CD14-positive monocyte (primary cell): ENCODE measurements at regions not wholly inside any gene's neighbourhood (a gene's known extent, or its start where the extent isn't known, plus 50 kb on each side); places are given as distances from the start of the nearest gene placed in this dataset.
A peak's percentile ranks its signal among the peaks of the same experiment; 100 is the strongest.

Experiments used
- DNase-seq, 3 donors: peaks; one replicate each; pipeline ENCODE4 v3.0.0-alpha.2; 2011 to 2022
- H2AFZ ChIP-seq: 2 replicates; pipeline ENCODE4 v1.6.0; 2012; ENCODE audit warnings: mild to moderate bottlenecking, low read depth, low read length, inconsistent platforms; ENCODE audit not compliant: insufficient read depth, poor library complexity, severe bottlenecking
- H3K27ac ChIP-seq, 2 donors: 1 replicate in 1 of 2; 2 replicates in 1 of 2; pipeline ENCODE4 v1.5.1; 2012 to 2013; ENCODE audit warnings: low read length in 2 of 2, control low read depth in 1 of 2, inconsistent platforms in 1 of 2, low read depth in 1 of 2, mild to moderate bottlenecking in 1 of 2
- H3K27me3 ChIP-seq, 2 donors: one replicate each; pipeline versions ENCODE4 v1.6.0 to v1.6.1; 2011 to 2013; ENCODE audit warnings: low read length in 2 of 2; ENCODE audit not compliant: control insufficient read depth in 2 of 2, insufficient read depth in 2 of 2
- H3K36me3 ChIP-seq, 2 donors: replicated peaks in 1 of 2; 1 replicate in 1 of 2; 2 replicates in 1 of 2; pipeline versions ENCODE4 v1.5.1 to v1.6.1; 2012 to 2013; ENCODE audit warnings: low read length in 2 of 2, control low read depth in 1 of 2, inconsistent platforms in 1 of 2, mild to moderate bottlenecking in 1 of 2; ENCODE audit not compliant: insufficient read depth in 2 of 2, control insufficient read depth in 1 of 2
- H3K4me1 ChIP-seq, 2 donors: 1 replicate in 1 of 2; 2 replicates in 1 of 2; pipeline versions ENCODE4 v1.5.1 to v1.6.1; 2012 to 2013; ENCODE audit warnings: low read length in 2 of 2, control low read depth in 1 of 2, inconsistent platforms in 1 of 2, mild to moderate bottlenecking in 1 of 2, moderate library complexity in 1 of 2; ENCODE audit not compliant: insufficient read depth in 2 of 2, control insufficient read depth in 1 of 2
- H3K4me2 ChIP-seq: replicated peaks from 2 replicates; pipeline ENCODE3; 2012; ENCODE audit warnings: low read length, moderate library complexity, mild to moderate bottlenecking; ENCODE audit not compliant: poor library complexity, severe bottlenecking; ENCODE audit errors: extremely low read depth
- H3K4me3 ChIP-seq, 3 experiments: fragments of 200-600 bp in 1 of 3; sonication (generic) in 1 of 3; replicated peaks in 1 of 3; 1 replicate in 2 of 3; 2 replicates in 1 of 3; pipeline ENCODE4 v1.5.1; 2011 to 2013; ENCODE audit warnings: low read length in 3 of 3, mild to moderate bottlenecking in 3 of 3, control low read depth in 2 of 3, low read depth in 2 of 3, inconsistent platforms in 1 of 3, moderate library complexity in 1 of 3
- H3K79me2 ChIP-seq: 2 replicates; pipeline ENCODE4 v1.6.0; 2012; ENCODE audit warnings: mild to moderate bottlenecking, control low read depth, inconsistent platforms, low read length, moderate library complexity; ENCODE audit not compliant: insufficient read depth
- H3K9ac ChIP-seq: 2 replicates; pipeline ENCODE4 v1.6.0; 2017; ENCODE audit warnings: low read length, mild to moderate bottlenecking; ENCODE audit not compliant: insufficient read depth, poor library complexity, severe bottlenecking
- H3K9me3 ChIP-seq, 2 donors: replicated peaks in 1 of 2; 1 replicate in 1 of 2; 2 replicates in 1 of 2; pipeline versions ENCODE4 v1.5.1 to v1.6.1; 2012 to 2013; ENCODE audit warnings: low read length in 2 of 2, control low read depth in 1 of 2; ENCODE audit not compliant: control insufficient read depth in 1 of 2, insufficient read depth in 1 of 2
- H4K20me1 ChIP-seq: 2 replicates; pipeline ENCODE4 v1.6.0; 2012; ENCODE audit warnings: mild to moderate bottlenecking, low read length, control low read depth, moderate library complexity; ENCODE audit not compliant: insufficient read depth
- H3K27ac Mint-ChIP-seq, 7 donors: one replicate each; pipeline ENCODE4 v1.8.0; 2020; ENCODE audit warnings: mild to moderate bottlenecking in 7 of 7, mixed read lengths in 7 of 7, moderate library complexity in 6 of 7, inconsistent platforms in 2 of 7
- H3K27me3 Mint-ChIP-seq, 3 donors: one replicate each; pipeline ENCODE4 v1.8.0; 2021 to 2022; ENCODE audit warnings: low read depth in 3 of 3, mild to moderate bottlenecking in 3 of 3, mixed read lengths in 3 of 3, moderate library complexity in 3 of 3, inconsistent platforms in 1 of 3
- H3K36me3 Mint-ChIP-seq, 2 donors: one replicate each; pipeline ENCODE4 v1.8.0; 2020; ENCODE audit warnings: mixed read lengths in 2 of 2, inconsistent platforms in 1 of 2, mild to moderate bottlenecking in 1 of 2
- H3K4me1 Mint-ChIP-seq: one replicate; pipeline ENCODE4 v1.8.0; 2020; ENCODE audit warnings: mild to moderate bottlenecking, mixed read lengths
- H3K4me3 Mint-ChIP-seq, 2 donors: one replicate each; pipeline ENCODE4 v1.8.0; 2020; ENCODE audit warnings: mild to moderate bottlenecking in 2 of 2, mixed read lengths in 2 of 2, moderate library complexity in 1 of 2
- H3K9me3 Mint-ChIP-seq, 7 donors: one replicate each; pipeline ENCODE4 v1.8.0; 2020 to 2022; ENCODE audit warnings: mixed read lengths in 7 of 7, mild to moderate bottlenecking in 6 of 7, moderate library complexity in 6 of 7, inconsistent platforms in 2 of 7
- WGBS: methylation state at CpG from one replicate; pipeline ENCODE4 v1.1.5; 2013; ENCODE audit warnings: missing lambda C conversion rate; ENCODE audit not compliant: insufficient coverage; 5-methylcytosine and 5-hydroxymethylcytosine counted together
- intact Hi-C, 2 donors: fragments of 100-400 bp; cut with micrococcal nuclease; formaldehyde crosslinking; loops; one replicate each; pipeline versions ENCODE4 v1.15.0 to v1.15.1; 2023
- TF ChIP-seq, protein P1 (sequence below): fragments of 200-600 bp; IDR thresholded peaks from one replicate; pipeline ENCODE4 v1.8.0; 2022; ENCODE audit warnings: antibody characterized with exemption, mild to moderate bottlenecking

DNA sequence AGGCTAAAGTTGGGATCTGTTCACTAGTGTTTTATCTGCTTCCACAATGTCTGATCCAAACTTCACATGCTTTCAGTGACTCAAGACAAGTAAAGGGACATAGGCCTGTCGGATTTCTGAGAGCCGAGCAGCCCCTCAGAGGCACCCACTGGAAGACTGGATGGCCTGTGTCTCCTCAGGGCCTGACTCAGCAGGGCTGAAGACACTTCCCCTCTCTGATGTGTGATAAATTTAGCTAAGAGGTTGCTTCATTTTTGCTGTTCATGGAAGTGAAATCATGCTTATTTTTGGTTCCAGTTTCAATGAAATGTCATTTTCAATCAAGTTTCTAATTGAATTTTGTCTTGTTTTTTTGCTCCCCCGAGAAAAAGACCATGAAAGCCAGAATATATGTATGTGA lies 93.7 kb downstream of the MXRA5 start:
- peak overlapping the region; percentile 48 for H3K4me2 ChIP-seq
- peak overlapping the region; percentile 16 for H3K9ac ChIP-seq
- DNase-seq = peak; percentile 39 to 53 (median 41)
- peaks cover 0 to 3% of the 10 kb centered on the region in 2 donors for H3K9me3 ChIP-seq
- H3K27me3 Mint-ChIP-seq = peaks cover 1 to 13% (median 1%) of the 10 kb centered on the region in 3 donors
- H3K9me3 Mint-ChIP-seq = peaks cover 1 to 17% (median 9%) of the 10 kb centered on the region in 7 donors
- H3K27ac Mint-ChIP-seq = peak overlapping the region; percentile 41 to 79 (median 72)
- H3K4me3 ChIP-seq = peak overlapping the region in 1 of 3 experiments; percentile 47
- intact Hi-C loops = no loop called here
- H3K79me2 ChIP-seq = no peaks in the 10 kb centered on the region
- H3K36me3 Mint-ChIP-seq = no peaks in the 10 kb centered on the region
- H3K4me1 Mint-ChIP-seq = peaks cover 17% of the 10 kb centered on the region
- peaks cover 12 to 15% of the 10 kb centered on the region in 2 donors for H3K4me1 ChIP-seq
- no peaks in the 10 kb centered on the region for H4K20me1 ChIP-seq
- H2AFZ ChIP-seq = no peak overlapping the region
- H3K4me3 Mint-ChIP-seq = peak overlapping the region; percentile 20 to 44
- WGBS = no CpG with 5 or more reads among the region's 3 CpGs
- no peaks in the 10 kb centered on the region for H3K36me3 ChIP-seq
- peak overlapping the region in 1 of 2 donors; percentile 68 for H3K27ac ChIP-seq
- TF ChIP-seq, protein P1, sequence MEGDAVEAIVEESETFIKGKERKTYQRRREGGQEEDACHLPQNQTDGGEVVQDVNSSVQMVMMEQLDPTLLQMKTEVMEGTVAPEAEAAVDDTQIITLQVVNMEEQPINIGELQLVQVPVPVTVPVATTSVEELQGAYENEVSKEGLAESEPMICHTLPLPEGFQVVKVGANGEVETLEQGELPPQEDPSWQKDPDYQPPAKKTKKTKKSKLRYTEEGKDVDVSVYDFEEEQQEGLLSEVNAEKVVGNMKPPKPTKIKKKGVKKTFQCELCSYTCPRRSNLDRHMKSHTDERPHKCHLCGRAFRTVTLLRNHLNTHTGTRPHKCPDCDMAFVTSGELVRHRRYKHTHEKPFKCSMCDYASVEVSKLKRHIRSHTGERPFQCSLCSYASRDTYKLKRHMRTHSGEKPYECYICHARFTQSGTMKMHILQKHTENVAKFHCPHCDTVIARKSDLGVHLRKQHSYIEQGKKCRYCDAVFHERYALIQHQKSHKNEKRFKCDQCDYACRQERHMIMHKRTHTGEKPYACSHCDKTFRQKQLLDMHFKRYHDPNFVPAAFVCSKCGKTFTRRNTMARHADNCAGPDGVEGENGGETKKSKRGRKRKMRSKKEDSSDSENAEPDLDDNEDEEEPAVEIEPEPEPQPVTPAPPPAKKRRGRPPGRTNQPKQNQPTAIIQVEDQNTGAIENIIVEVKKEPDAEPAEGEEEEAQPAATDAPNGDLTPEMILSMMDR = no peak
- no peaks in the 10 kb centered on the region for H3K27me3 ChIP-seq

DNA sequence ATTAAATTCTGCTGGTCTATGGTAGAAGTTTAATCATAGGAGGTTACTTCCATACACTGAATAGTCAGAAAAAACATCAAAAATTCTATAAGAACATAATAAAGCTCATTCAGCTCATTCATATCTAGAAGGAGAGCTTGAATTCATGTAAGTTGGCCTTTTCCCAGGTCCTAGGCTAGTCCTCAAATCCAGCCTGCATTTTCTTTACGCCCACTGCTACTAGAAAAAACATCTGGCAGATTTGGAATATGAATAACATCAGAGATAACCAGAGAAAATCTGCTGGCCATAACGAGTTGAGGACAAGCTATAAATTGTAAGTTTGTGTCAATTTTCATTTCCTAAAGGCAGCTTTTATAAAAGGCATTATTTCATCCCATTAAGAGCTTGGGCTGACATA lies 95.5 kb downstream of the MXRA5 start:
- H3K9ac ChIP-seq = no peak overlapping the region
- peaks cover 12 to 15% of the 10 kb centered on the region in 2 donors for H3K4me1 ChIP-seq
- no peak overlapping the region for H2AFZ ChIP-seq
- no peaks in the 10 kb centered on the region for H3K9me3 ChIP-seq
- H3K4me3 Mint-ChIP-seq = no peak overlapping the region
- H3K27me3 ChIP-seq = no peaks in the 10 kb centered on the region
- no peaks in the 10 kb centered on the region for H4K20me1 ChIP-seq
- WGBS = no CpG with 5 or more reads among the region's 2 CpGs
- H3K4me1 Mint-ChIP-seq = peaks cover 17% of the 10 kb centered on the region
- no peaks in the 10 kb centered on the region for H3K36me3 ChIP-seq
- TF ChIP-seq, protein P1 = no peak
- no peak overlapping the region for H3K27ac Mint-ChIP-seq
- peaks cover 1 to 11% (median 1%) of the 10 kb centered on the region in 3 donors for H3K27me3 Mint-ChIP-seq
- no peak overlapping the region for H3K27ac ChIP-seq
- H3K4me3 ChIP-seq = no peak overlapping the region
- H3K79me2 ChIP-seq = no peaks in the 10 kb centered on the region
- H3K4me2 ChIP-seq = no peak overlapping the region
- intact Hi-C loops = no loop called here
- DNase-seq = no peak
- H3K9me3 Mint-ChIP-seq = peaks cover 1 to 13% (median 7%) of the 10 kb centered on the region in 7 donors
- no peaks in the 10 kb centered on the region for H3K36me3 Mint-ChIP-seq
